ENCODE measurements at regions not wholly inside any gene's neighbourhood (a gene's known extent, or its start where the extent isn't known, plus 50 kb on each side); places are given as distances from the start of the nearest gene placed in this dataset.

- H3K4ac ChIP-seq (ENCODE audit: low read length): no peak overlapping the region
- H3K36me3 ChIP-seq (replicated peaks in 1 of 2; ENCODE audit: control insufficient read depth in 2 of 2, insufficient read depth in 2 of 2, low read length in 2 of 2): no peaks in the 10 kb centered on the region
- peak overlapping the region; percentile 52 for H3K23ac ChIP-seq (ENCODE audit: low read depth, low read length, poor library complexity)
- no peak overlapping the region for H2AK5ac ChIP-seq (ENCODE audit: low read depth, low read length)
- H3K9ac ChIP-seq (ENCODE audit: low read depth, low read length, poor library complexity): no peak overlapping the region
- H3K14ac ChIP-seq (ENCODE audit: low read length): no peak overlapping the region
- H4K8ac ChIP-seq (ENCODE audit: low read depth, low read length): peak overlapping the region; percentile 70
- no peak overlapping the region for H3K4me3 ChIP-seq (ENCODE audit: low read length in 2 of 2)
- no peak overlapping the region for H2BK15ac ChIP-seq (ENCODE audit: low read length)
- H2BK5ac ChIP-seq (ENCODE audit: low read length): no peak overlapping the region
- H2BK12ac ChIP-seq (ENCODE audit: low read length): no peak overlapping the region
- no peak overlapping the region for H2BK120ac ChIP-seq (ENCODE audit: low read depth, low read length)
- no CpG with 5 or more reads among the region's 8 CpGs for WGBS, 2 donors (ENCODE audit: extremely low coverage in 2 of 2, insufficient read length in 2 of 2, insufficient replicate concordance in 1 of 2)
- no peaks in the 10 kb centered on the region for H3K79me1 ChIP-seq (ENCODE audit: low read depth, low read length)
- no peak for DNase-seq (ENCODE audit: low spot score)
- peaks cover 0 to 9% of the 10 kb centered on the region in 2 donors for H3K4me1 ChIP-seq (ENCODE audit: control insufficient read depth in 2 of 2, insufficient read depth in 1 of 2, low read depth in 1 of 2, low read length in 2 of 2)
- no peak overlapping the region for H2AFZ ChIP-seq (ENCODE audit: low read length)
- H3K18ac ChIP-seq (ENCODE audit: low read length): peak overlapping the region; percentile 73
- H3K4me2 ChIP-seq (ENCODE audit: insufficient read depth, low read length, poor library complexity, severe bottlenecking): no peak overlapping the region
- H3K27me3 ChIP-seq (ENCODE audit: control insufficient read depth in 3 of 3, insufficient read depth in 3 of 3, low read depth in 1 of 3, low read length in 3 of 3): peaks cover 0 to 36% (median 0%) of the 10 kb centered on the region in 3 experiments
- no peaks in the 10 kb centered on the region for H3K9me3 ChIP-seq (replicated peaks in 1 of 2; ENCODE audit: control insufficient read depth in 2 of 2, insufficient read depth in 1 of 2, low read depth in 1 of 2, low read length in 2 of 2)
- H3K27ac ChIP-seq (replicated peaks; ENCODE audit: low read length): no peak overlapping the region
- no peak overlapping the region for H4K91ac ChIP-seq (ENCODE audit: low read depth, low read length, poor library complexity)
Measured at GRCh38 chr16:86083382-86084002, 184.5 kb downstream of the IRF8 start.

- DNase-seq (ENCODE audit: low spot score): no peak
- no peak overlapping the region for H3K4me3 ChIP-seq (ENCODE audit: low read length in 2 of 2)
- no CpG with 5 or more reads among the region's 12 CpGs for WGBS, 2 donors (ENCODE audit: extremely low coverage in 2 of 2, insufficient read length in 2 of 2, insufficient replicate concordance in 1 of 2)
- no peak overlapping the region for H3K9ac ChIP-seq (ENCODE audit: low read depth, low read length, poor library complexity)
- no peak overlapping the region for H3K27ac ChIP-seq (replicated peaks; ENCODE audit: low read length)
- H3K79me1 ChIP-seq (ENCODE audit: low read depth, low read length): no peaks in the 10 kb centered on the region
- H3K4me2 ChIP-seq (ENCODE audit: insufficient read depth, low read length, poor library complexity, severe bottlenecking): no peak overlapping the region
- H3K9me3 ChIP-seq (replicated peaks in 1 of 2; ENCODE audit: control insufficient read depth in 2 of 2, insufficient read depth in 1 of 2, low read depth in 1 of 2, low read length in 2 of 2): no peaks in the 10 kb centered on the region
- H4K91ac ChIP-seq (ENCODE audit: low read depth, low read length, poor library complexity): no peak overlapping the region
- no peak overlapping the region for H2AK5ac ChIP-seq (ENCODE audit: low read depth, low read length)
- H3K23ac ChIP-seq (ENCODE audit: low read depth, low read length, poor library complexity): no peak overlapping the region
- H3K4me1 ChIP-seq (ENCODE audit: control insufficient read depth in 2 of 2, insufficient read depth in 1 of 2, low read depth in 1 of 2, low read length in 2 of 2): peaks cover 0 to 10% of the 10 kb centered on the region in 2 donors
- no peak overlapping the region for H2BK12ac ChIP-seq (ENCODE audit: low read length)
- no peak overlapping the region for H4K8ac ChIP-seq (ENCODE audit: low read depth, low read length)
- no peak overlapping the region for H2BK120ac ChIP-seq (ENCODE audit: low read depth, low read length)
- H2BK5ac ChIP-seq (ENCODE audit: low read length): no peak overlapping the region
- no peak overlapping the region for H3K4ac ChIP-seq (ENCODE audit: low read length)
- H3K27me3 ChIP-seq (ENCODE audit: control insufficient read depth in 3 of 3, insufficient read depth in 3 of 3, low read depth in 1 of 3, low read length in 3 of 3): peaks cover 0 to 31% (median 0%) of the 10 kb centered on the region in 3 experiments
- no peak overlapping the region for H2BK15ac ChIP-seq (ENCODE audit: low read length)
- no peaks in the 10 kb centered on the region for H3K36me3 ChIP-seq (replicated peaks in 1 of 2; ENCODE audit: control insufficient read depth in 2 of 2, insufficient read depth in 2 of 2, low read length in 2 of 2)
- H2AFZ ChIP-seq (ENCODE audit: low read length): no peak overlapping the region
- H3K18ac ChIP-seq (ENCODE audit: low read length): no peak overlapping the region
- no peak overlapping the region for H3K14ac ChIP-seq (ENCODE audit: low read length)
Measured at GRCh38 chr16:86085161-86085611, 186.2 kb downstream of the IRF8 start.

DNA sequence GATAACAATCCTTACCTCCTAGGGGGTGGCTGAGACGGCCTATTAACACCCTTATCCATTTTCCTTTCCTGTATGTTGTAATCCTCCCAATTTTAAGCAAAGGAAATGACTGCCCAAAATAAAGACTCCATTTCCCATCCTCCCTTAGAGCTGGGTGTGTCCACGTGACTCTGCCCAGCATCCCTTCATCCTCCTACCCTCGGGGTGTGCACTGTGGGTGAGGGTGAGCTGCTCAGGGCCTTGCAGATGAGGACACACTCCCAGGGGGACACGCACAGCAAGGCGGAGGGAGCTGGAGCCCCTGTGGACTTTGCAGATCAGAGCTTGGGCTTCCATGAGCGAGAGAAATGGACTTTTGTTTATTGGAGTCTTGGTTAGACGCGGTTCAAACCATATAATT is 186.8 kb downstream of the IRF8 start:
- Histone ChIP-seq H2AK5ac (ENCODE audit: low read depth, low read length) (no peak overlapping the region), H3K79me1 (ENCODE audit: low read depth, low read length) (no peaks in the 10 kb centered on the region), H3K27ac (replicated peaks; ENCODE audit: low read length) (no peak overlapping the region), H3K9ac (ENCODE audit: low read depth, low read length, poor library complexity) (no peak overlapping the region), H2BK120ac (ENCODE audit: low read depth, low read length) (no peak overlapping the region), H3K18ac (ENCODE audit: low read length) (peak overlapping the region; percentile 49), H2BK5ac (ENCODE audit: low read length) (no peak overlapping the region), H3K36me3 (replicated peaks in 1 of 2; ENCODE audit: control insufficient read depth in 2 of 2, insufficient read depth in 2 of 2, low read length in 2 of 2) (no peaks in the 10 kb centered on the region), H3K4me1 (ENCODE audit: control insufficient read depth in 2 of 2, insufficient read depth in 1 of 2, low read depth in 1 of 2, low read length in 2 of 2) (peaks cover 0 to 10% of the 10 kb centered on the region in 2 donors), H2BK12ac (ENCODE audit: low read length) (no peak overlapping the region), H4K91ac (ENCODE audit: low read depth, low read length, poor library complexity) (no peak overlapping the region), H3K4me2 (ENCODE audit: insufficient read depth, low read length, poor library complexity, severe bottlenecking) (no peak overlapping the region), H3K4ac (ENCODE audit: low read length) (no peak overlapping the region), H3K4me3 (ENCODE audit: low read length in 2 of 2) (no peak overlapping the region), H3K27me3 (ENCODE audit: control insufficient read depth in 3 of 3, insufficient read depth in 3 of 3, low read depth in 1 of 3, low read length in 3 of 3) (peaks cover 0 to 25% (median 0%) of the 10 kb centered on the region in 3 experiments), H3K23ac (ENCODE audit: low read depth, low read length, poor library complexity) (no peak overlapping the region), H4K8ac (ENCODE audit: low read depth, low read length) (no peak overlapping the region), H3K14ac (ENCODE audit: low read length) (no peak overlapping the region), H3K9me3 (replicated peaks in 1 of 2; ENCODE audit: control insufficient read depth in 2 of 2, insufficient read depth in 1 of 2, low read depth in 1 of 2, low read length in 2 of 2) (no peaks in the 10 kb centered on the region), H2AFZ (ENCODE audit: low read length) (no peak overlapping the region), H2BK15ac (ENCODE audit: low read length) (no peak overlapping the region)
- no CpG with 5 or more reads among the region's 8 CpGs for WGBS, 2 donors (ENCODE audit: extremely low coverage in 2 of 2, insufficient read length in 2 of 2, insufficient replicate concordance in 1 of 2)
- no peak for DNase-seq (ENCODE audit: low spot score)

GRCh38 chr16:86086471-86086870 is 187.5 kb downstream of the IRF8 start:
- H2AFZ ChIP-seq (ENCODE audit: low read length): no peak overlapping the region
- no peak overlapping the region for H2AK5ac ChIP-seq (ENCODE audit: low read depth, low read length)
- H3K36me3 ChIP-seq (replicated peaks in 1 of 2; ENCODE audit: control insufficient read depth in 2 of 2, insufficient read depth in 2 of 2, low read length in 2 of 2): no peaks in the 10 kb centered on the region
- H3K4me1 ChIP-seq (ENCODE audit: control insufficient read depth in 2 of 2, insufficient read depth in 1 of 2, low read depth in 1 of 2, low read length in 2 of 2): peaks cover 0 to 10% of the 10 kb centered on the region in 2 donors
- no peak overlapping the region for H2BK120ac ChIP-seq (ENCODE audit: low read depth, low read length)
- no peaks in the 10 kb centered on the region for H3K79me1 ChIP-seq (ENCODE audit: low read depth, low read length)
- no peak overlapping the region for H2BK5ac ChIP-seq (ENCODE audit: low read length)
- no peak overlapping the region for H4K8ac ChIP-seq (ENCODE audit: low read depth, low read length)
- H3K4me3 ChIP-seq (ENCODE audit: low read length in 2 of 2): no peak overlapping the region
- no peak overlapping the region for H2BK12ac ChIP-seq (ENCODE audit: low read length)
- H3K23ac ChIP-seq (ENCODE audit: low read depth, low read length, poor library complexity): no peak overlapping the region
- no peaks in the 10 kb centered on the region for H3K9me3 ChIP-seq (replicated peaks in 1 of 2; ENCODE audit: control insufficient read depth in 2 of 2, insufficient read depth in 1 of 2, low read depth in 1 of 2, low read length in 2 of 2)
- no peak overlapping the region for H3K18ac ChIP-seq (ENCODE audit: low read length)
- no CpG with 5 or more reads among the region's 7 CpGs for WGBS, 2 donors (ENCODE audit: extremely low coverage in 2 of 2, insufficient read length in 2 of 2, insufficient replicate concordance in 1 of 2)
- H4K91ac ChIP-seq (ENCODE audit: low read depth, low read length, poor library complexity): no peak overlapping the region
- H3K4me2 ChIP-seq (ENCODE audit: insufficient read depth, low read length, poor library complexity, severe bottlenecking): no peak overlapping the region
- no peak overlapping the region for H3K9ac ChIP-seq (ENCODE audit: low read depth, low read length, poor library complexity)
- peaks cover 0 to 25% (median 0%) of the 10 kb centered on the region in 3 experiments for H3K27me3 ChIP-seq (ENCODE audit: control insufficient read depth in 3 of 3, insufficient read depth in 3 of 3, low read depth in 1 of 3, low read length in 3 of 3)
- no peak overlapping the region for H3K27ac ChIP-seq (replicated peaks; ENCODE audit: low read length)
- no peak for DNase-seq (ENCODE audit: low spot score)
- H3K14ac ChIP-seq (ENCODE audit: low read length): no peak overlapping the region
- H2BK15ac ChIP-seq (ENCODE audit: low read length): no peak overlapping the region
- H3K4ac ChIP-seq (ENCODE audit: low read length): no peak overlapping the region
